ENCODE measurements at regions not wholly inside any gene's neighbourhood (a gene's known extent, or its start where the extent isn't known, plus 50 kb on each side); places are given as distances from the start of the nearest gene placed in this dataset.
"Not testable (repeated sequence)": the region's sequence is repeated elsewhere in the genome, so short reads cannot be mapped to it uniquely, and the experiment has no call there.

GRCh38 chr15:79621805-79622204 lies 189.7 kb downstream of the MINAR1 start:
- TF ChIP-seq CTCF (IDR thresholded peaks at IDR 0.05; ENCODE audit: low read depth, low read length, missing input control); REST (IDR thresholded peaks at IDR 0.05); MAX (IDR thresholded peaks at IDR 0.05); HNF4A (conservative IDR thresholded peaks at IDR 0.05); RAD21 (IDR thresholded peaks at IDR 0.05); YY1 (IDR thresholded peaks at IDR 0.05); TAF1 (conservative IDR thresholded peaks at IDR 0.05); EGR1 (IDR thresholded peaks at IDR 0.05; ENCODE audit: low read depth in 2 of 2); SP1 (IDR thresholded peaks at IDR 0.05); JUND (IDR thresholded peaks at IDR 0.05); NR2F2 (IDR thresholded peaks at IDR 0.05); GABPA (IDR thresholded peaks at IDR 0.05 in 1 of 2, conservative IDR thresholded peaks at IDR 0.05 in 1 of 2); ATF3 (IDR thresholded peaks at IDR 0.05): not testable (repeated sequence)

Data from liver (tissue), 3 donors.